Activated naive CD4-positive, alpha-beta T cell (primary cell): ENCODE measurements at regions not wholly inside any gene's neighbourhood (a gene's known extent, or its start where the extent isn't known, plus 50 kb on each side); places are given as distances from the start of the nearest gene placed in this dataset.
"Not testable (repeated sequence)": the region's sequence is repeated elsewhere in the genome, so short reads cannot be mapped to it uniquely, and the experiment has no call there.

Experiments
- DNase-seq, 4 experiments: peaks; one replicate each; lab custom pipeline; 2025; lab: John Stamatoyannopoulos, UW

GRCh38 chr13:63337041-63337440 is 1921.4 kb upstream of the PCDH20 start:
- DNase-seq, result no peak

DNA sequence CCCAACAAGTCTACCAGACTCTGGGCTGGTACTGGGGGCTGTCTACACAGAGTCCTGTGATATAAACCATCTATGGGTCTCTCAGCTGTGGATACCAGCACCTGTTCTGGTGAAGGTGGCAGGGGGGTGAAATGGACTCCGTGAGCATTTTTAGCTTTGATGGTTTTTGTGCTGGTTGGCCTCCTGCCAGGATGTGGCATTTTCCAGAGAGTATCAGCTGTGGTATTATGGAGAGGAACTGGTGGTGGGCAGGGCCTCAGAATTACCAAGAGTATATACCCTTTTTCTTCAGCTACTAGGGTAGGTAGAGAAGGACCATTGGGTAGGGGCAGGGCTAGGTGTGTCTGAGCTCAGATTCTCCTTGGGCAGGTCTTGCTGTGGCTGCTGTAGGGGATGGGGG is 1920.9 kb upstream of the PCDH20 start:
- no peak for DNase-seq

- DNase-seq, result no peak
These were observed 1911.9 kb upstream of the PCDH20 start for GRCh38 chr13:63327584-63327983.

GRCh38 chr13:63323441-63323840 is 1907.8 kb upstream of the PCDH20 start:
- DNase-seq, result no peak

- no peak for DNase-seq
These were observed 1895.9 kb upstream of the PCDH20 start for GRCh38 chr13:63311587-63311986.

DNA sequence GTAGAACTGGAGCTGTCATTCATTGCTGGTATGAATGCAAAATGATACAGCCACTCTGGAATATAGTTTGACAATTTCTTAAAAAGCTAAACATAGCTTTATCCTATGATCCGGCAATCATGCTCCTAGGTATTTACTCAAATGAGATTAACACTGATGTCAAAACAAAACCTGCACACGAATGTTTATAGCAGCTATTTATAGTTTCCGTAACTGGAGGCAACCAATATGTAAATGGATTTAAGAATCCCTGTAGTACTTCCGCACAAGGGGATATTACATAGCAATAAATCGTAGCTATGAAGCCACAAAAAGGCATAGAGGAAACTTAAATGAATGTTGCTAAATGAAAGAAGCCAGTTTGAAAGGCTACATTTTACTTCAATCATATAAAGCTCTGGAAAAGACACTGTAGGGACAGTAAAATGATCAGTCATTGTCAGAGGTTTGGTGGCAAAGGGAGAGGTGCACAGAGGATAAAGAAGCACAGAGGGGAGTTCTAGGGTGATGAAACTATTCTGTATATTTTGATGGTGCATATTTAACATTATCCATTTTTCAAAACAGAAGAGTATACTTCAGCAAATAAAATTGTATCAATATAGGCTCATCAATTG is 1893.0 kb upstream of the PCDH20 start:
- no peak for DNase-seq

GRCh38 chr13:63307228-63307627 is 1891.6 kb upstream of the PCDH20 start:
- no peak for DNase-seq

GRCh38 chr13:63305641-63306133 is 1890.0 kb upstream of the PCDH20 start:
- no peak for DNase-seq

DNA sequence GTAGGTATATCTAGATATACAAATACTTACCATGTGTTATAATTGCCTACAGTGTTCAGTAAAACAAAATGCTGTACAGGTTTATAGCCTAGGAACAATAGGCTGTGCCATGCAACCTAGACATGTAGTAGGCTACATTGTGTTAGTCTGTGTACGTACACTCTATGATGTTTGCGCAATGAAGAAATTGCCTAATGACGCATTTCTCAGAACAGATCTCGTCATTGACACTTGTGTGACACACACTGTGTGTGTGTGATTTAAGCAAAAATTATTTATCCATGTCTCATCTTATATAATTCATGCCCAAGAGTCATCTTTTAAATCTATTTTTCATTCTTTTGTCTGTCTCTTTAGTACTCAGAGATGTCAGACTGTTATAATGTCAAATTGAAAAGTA is 1888.8 kb upstream of the PCDH20 start:
- no peak for DNase-seq

DNA sequence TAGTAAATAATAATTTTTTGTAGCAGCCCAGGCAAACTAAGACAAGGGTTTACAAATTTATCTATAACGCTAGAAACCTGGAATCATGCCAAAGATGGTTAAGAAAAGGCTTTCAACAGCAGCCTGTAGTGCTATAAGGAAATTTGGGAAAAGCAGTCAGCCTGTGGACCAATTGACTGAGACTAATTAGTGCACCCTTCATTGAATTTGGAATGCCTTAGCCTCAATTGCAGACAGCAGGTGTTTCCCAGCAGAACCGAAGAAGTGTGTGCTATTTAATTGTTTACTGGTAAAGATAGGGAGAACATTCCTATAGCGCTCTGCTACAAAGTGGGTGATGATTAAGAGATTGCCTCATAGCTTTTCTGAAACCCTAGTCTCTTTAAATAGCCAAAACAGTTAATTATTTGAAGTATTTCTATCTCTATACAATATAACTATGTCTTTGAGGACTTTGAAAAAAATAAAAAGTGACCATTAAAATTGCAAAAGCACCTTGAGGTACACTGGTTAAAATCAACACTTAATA is 1884.3 kb upstream of the PCDH20 start:
- DNase-seq, result no peak

DNA sequence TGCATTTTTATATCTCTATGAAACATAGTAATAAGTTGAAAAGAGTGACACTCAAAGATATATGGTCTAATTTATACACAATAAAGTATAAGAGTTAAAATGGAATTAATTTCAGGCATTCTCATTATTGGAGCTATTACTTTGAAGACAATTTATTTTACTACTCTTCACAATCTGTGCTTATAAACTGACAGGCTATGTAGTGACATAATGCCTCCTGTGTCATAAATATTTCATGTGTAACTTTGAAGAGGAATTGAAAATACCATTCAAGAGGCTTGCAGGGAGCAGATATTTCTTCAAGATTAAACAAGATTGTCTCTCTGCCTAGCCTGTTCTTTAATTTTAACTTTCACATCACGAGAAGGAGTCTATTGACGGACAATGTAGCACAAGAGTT is 1881.5 kb upstream of the PCDH20 start:
- no peak for DNase-seq

- no peak for DNase-seq
These were observed 1876.1 kb upstream of the PCDH20 start for GRCh38 chr13:63291701-63292100.

DNA sequence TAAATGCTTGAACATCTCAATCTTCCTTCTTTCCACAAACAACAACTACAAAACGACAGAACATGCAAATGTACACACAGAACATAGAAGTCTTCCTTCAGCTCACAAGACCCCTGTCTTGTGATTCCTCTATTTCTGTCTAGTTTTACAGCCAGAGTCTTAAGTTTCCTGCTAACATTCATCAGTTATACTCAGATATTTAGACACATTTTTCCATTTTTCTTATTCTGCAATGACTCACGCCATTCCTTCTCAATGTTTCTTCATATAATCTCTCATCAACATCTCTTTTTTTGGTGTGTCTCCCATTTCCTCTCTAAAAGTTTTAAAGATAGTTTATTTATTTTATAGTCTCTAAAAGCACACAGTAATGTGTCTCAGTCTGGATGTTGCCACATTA is 1872.9 kb upstream of the PCDH20 start:
- no peak for DNase-seq

DNA sequence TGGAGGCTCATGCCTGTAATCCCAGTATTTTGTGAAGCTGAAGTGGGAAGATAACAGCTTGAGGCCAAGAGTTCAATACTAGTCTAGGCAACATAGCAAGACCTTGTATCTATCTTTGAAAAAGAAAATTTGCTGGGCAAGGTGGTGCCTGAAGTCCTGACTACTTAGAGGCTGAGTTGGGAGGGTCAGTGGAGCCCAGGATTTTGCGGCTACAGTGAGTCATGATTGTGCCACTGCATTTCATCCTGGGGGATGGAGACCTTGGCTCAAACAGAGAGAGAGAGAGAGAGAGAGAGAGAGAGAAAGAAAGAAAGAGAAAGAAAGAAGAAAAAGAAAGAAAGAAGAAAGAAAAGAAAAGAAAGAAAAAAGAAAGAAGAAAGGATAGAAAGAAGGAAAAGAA is 1872.3 kb upstream of the PCDH20 start:
- DNase-seq, result no peak

DNA sequence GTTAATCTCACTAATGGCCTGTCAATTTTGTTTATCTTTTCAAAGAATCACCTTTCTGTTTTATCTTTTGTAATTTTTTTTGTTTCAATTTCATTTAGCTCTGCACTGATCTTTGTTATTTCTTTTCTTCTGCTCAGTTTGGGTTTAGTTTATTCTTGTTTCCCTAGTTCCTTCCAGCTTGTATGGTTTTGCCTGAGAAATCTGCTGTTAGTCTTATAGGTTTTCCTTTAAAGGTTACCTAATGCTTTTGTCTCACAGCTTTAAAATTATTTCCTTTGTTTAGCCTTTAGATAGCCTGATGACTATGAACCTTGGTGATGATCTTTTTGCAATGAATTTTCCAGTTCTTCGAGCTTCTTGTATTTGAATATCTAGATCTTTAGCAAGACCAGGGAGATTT is 1869.8 kb upstream of the PCDH20 start:
- no peak for DNase-seq

DNA sequence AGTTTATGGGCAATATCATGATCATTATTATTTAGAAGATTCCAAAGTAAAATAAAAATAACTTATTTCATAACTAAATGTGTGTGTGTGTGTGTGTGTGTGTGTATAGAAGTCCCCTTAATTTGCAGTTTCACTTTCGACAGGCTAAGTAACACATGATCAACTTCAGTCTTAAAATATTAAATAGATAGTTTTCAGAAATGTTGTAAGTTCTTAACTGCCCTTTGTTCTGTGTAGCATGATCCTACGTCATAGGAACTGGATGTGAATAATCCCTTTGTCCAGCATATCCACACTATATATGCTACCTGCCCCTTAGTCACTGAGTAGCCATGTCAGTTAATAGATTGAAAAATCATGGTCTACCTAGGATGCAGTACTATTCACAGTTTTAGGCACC is 1863.5 kb upstream of the PCDH20 start:
- DNase-seq, result no peak

- no peak for DNase-seq
These were observed 1859.1 kb upstream of the PCDH20 start for GRCh38 chr13:63274772-63275171.

GRCh38 chr13:63249411-63250187 is 1834.0 kb upstream of the PCDH20 start:
- no peak for DNase-seq

DNA sequence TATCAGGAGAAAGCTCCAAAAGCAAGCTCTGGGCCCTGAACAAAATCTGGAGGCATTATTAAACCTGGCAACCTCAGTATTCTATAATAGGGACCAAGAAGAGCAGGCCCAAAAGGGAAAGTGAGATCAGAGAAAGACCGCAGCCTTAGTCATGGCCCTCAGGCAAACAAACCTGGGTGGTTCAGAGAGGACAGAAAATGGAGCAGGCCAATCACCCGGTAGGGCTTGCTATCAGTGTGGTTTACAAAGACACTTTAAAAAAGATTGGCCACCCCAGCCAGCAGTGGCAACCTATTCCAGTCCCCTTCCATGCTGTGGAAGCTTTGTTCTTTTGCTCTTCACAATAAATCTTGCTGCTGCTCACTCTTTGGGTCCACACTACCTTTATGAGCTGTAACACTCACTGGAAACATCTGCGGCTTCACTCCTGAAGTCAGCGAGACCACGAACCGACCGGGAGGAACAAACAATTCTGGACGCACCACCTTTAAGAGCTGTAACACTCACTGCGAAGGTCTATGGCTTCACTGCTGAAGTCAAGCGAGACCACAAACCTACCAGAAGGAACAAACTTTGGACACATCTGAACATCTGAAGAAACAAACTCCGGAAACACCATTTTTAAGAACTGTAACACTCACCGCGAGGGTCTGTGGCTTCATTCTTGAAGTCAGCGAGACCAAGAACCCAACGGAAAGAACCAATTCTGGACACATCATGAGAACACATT is 1821.2 kb upstream of the PCDH20 start:
- DNase-seq, result not testable (repeated sequence)

GRCh38 chr13:63218596-63218995 is 1802.9 kb upstream of the PCDH20 start:
- DNase-seq, result not testable (repeated sequence)

- no peak for DNase-seq
These were observed 1793.8 kb upstream of the PCDH20 start for GRCh38 chr13:63209330-63210017.

- DNase-seq, result no peak
These were observed 1793.2 kb upstream of the PCDH20 start for GRCh38 chr13:63208826-63209225.
